Fibroblast of lung (primary cell): ENCODE measurements at regions not wholly inside any gene's neighbourhood (a gene's known extent, or its start where the extent isn't known, plus 50 kb on each side); places are given as distances from the start of the nearest gene placed in this dataset.

Experiments used
- DNase-seq, 2 donors: peaks; one replicate each; pipeline versions ENCODE4 v3.0.0 to v3.0.0-alpha.2; 2010; ENCODE audit warnings: low read depth in 2 of 2
- H2AFZ ChIP-seq: 2 replicates; pipeline ENCODE4 v1.5.1; 2012; ENCODE audit warnings: low read length, control low read depth, inconsistent platforms
- H3K27ac ChIP-seq: 2 replicates; pipeline ENCODE4 v1.5.1; 2011; ENCODE audit warnings: low read length, control low read depth; ENCODE audit not compliant: insufficient read depth
- H3K27me3 ChIP-seq: 2 replicates; pipeline ENCODE4 v1.5.1; 2011; ENCODE audit warnings: mild to moderate bottlenecking, low read length; ENCODE audit not compliant: control insufficient read depth, insufficient read depth
- H3K36me3 ChIP-seq: 2 replicates; pipeline ENCODE4 v1.5.1; 2011; ENCODE audit warnings: low read length; ENCODE audit not compliant: control insufficient read depth, insufficient read depth
- H3K4me1 ChIP-seq: 2 replicates; pipeline ENCODE4 v1.5.1; 2011; ENCODE audit warnings: low read length; ENCODE audit not compliant: control insufficient read depth, insufficient read depth; ENCODE audit errors: extremely low read depth
- H3K4me2 ChIP-seq: 2 replicates; pipeline ENCODE4 v1.5.1; 2011; ENCODE audit warnings: low read length, control low read depth; ENCODE audit not compliant: insufficient read depth; ENCODE audit errors: extremely low read depth
- H3K4me3 ChIP-seq, 4 experiments: fragments of 200-600 bp in 1 of 4; sonication (generic) in 1 of 4; replicated peaks in 1 of 4; 2 replicates each; pipeline ENCODE4 v1.5.1; 2011 to 2016; ENCODE audit warnings: low read length in 4 of 4, low read depth in 3 of 4, mild to moderate bottlenecking in 3 of 4, control low read depth in 2 of 4, inconsistent platforms in 1 of 4, mixed read lengths in 1 of 4; ENCODE audit not compliant: insufficient read depth in 1 of 4; ENCODE audit errors: control extremely low read depth in 1 of 4
- H3K79me2 ChIP-seq: 2 replicates; pipeline ENCODE4 v1.5.1; 2012; ENCODE audit warnings: mild to moderate bottlenecking, low read length, inconsistent platforms; ENCODE audit not compliant: control insufficient read depth, insufficient read depth
- H3K9ac ChIP-seq: 2 replicates; pipeline ENCODE4 v1.5.1; 2011; ENCODE audit warnings: mild to moderate bottlenecking, low read length, control low read depth; ENCODE audit not compliant: insufficient read depth
- H3K9me3 ChIP-seq: 2 replicates; pipeline ENCODE4 v1.5.1; 2012; ENCODE audit warnings: low read depth, low read length; ENCODE audit not compliant: control insufficient read depth, insufficient read depth
- H4K20me1 ChIP-seq: 2 replicates; pipeline ENCODE4 v1.5.1; 2011; ENCODE audit warnings: low read length; ENCODE audit not compliant: control insufficient read depth, insufficient read depth; ENCODE audit errors: extremely low read depth
- EZH2 ChIP-seq: IDR thresholded peaks from 2 replicates; pipeline ENCODE4 v1.5.1; 2012; ENCODE audit warnings: low read length, control low read depth, mild to moderate bottlenecking; ENCODE audit errors: missing control alignments
- TF ChIP-seq, protein P1 (sequence below), 2 donors: IDR thresholded peaks in 1 of 2; conservative IDR thresholded peaks in 1 of 2; 1 replicate in 1 of 2; 2 replicates in 1 of 2; pipeline ENCODE4 v1.5.1; 2011 to 2012; ENCODE audit warnings: low read length in 2 of 2, control low read depth in 1 of 2, inconsistent platforms in 1 of 2, low read depth in 1 of 2, mild to moderate bottlenecking in 1 of 2

DNA sequence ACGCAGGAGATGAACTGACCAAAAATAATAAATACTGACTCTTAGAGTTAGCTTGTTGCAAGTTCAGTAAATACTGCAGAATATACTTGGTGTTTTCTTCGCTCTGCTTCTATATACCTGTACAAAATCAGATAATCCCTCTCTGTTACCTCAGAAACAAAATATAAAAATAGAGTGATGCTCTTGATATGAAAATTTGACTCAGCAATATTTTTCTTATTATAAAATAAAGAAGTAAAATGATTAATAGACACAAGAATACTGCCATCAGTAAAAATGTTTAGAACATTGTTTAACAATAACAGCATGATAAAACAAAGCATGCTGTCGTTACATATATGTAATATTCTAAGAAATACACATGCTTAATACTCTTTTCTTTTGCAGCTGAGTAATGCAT lies 1366.9 kb upstream of the EYS start:
- Histone ChIP-seq H3K27ac (no peak overlapping the region), H3K4me2 (no peak overlapping the region), H3K36me3 (no peaks in the 10 kb centered on the region), H3K27me3 (no peaks in the 10 kb centered on the region), H3K9ac (no peak overlapping the region), H3K4me1 (no peaks in the 10 kb centered on the region), H3K9me3 (no peaks in the 10 kb centered on the region), H3K79me2 (no peaks in the 10 kb centered on the region), H3K4me3 (no peak overlapping the region), H4K20me1 (no peaks in the 10 kb centered on the region), H2AFZ (no peak overlapping the region)
- DNase-seq = no peak
- TF ChIP-seq, protein P1, sequence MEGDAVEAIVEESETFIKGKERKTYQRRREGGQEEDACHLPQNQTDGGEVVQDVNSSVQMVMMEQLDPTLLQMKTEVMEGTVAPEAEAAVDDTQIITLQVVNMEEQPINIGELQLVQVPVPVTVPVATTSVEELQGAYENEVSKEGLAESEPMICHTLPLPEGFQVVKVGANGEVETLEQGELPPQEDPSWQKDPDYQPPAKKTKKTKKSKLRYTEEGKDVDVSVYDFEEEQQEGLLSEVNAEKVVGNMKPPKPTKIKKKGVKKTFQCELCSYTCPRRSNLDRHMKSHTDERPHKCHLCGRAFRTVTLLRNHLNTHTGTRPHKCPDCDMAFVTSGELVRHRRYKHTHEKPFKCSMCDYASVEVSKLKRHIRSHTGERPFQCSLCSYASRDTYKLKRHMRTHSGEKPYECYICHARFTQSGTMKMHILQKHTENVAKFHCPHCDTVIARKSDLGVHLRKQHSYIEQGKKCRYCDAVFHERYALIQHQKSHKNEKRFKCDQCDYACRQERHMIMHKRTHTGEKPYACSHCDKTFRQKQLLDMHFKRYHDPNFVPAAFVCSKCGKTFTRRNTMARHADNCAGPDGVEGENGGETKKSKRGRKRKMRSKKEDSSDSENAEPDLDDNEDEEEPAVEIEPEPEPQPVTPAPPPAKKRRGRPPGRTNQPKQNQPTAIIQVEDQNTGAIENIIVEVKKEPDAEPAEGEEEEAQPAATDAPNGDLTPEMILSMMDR (conservative IDR thresholded peaks at IDR 0.05 in 1 of 2, IDR thresholded peaks at IDR 0.05 in 1 of 2; ENCODE audit: low read depth in 1 of 2, low read length in 2 of 2) = no peak
- TF ChIP-seq EZH2 = no peak

DNA sequence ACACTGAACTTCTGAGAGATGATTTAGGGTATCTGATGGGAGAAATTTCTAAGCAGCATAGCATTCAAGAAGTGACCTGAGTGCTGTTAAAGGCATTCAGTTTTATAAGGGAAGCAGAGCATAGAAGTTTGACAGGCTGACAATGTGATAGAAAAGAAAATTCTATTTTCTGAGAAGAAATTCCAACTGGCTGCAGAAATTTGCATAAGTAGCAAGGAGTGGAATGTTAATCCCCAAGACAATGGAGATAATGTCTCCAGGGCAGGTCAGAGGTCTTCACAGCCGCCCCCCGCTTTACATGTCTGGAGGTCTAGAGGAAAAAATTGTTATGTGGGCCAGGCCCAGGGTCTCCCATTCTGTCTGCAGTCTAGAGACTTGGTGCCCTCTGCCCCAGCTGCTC lies 1361.8 kb upstream of the EYS start:
- H2AFZ ChIP-seq = no peak overlapping the region
- no peak overlapping the region for H3K4me2 ChIP-seq
- TF ChIP-seq EZH2 = no peak
- TF ChIP-seq, protein P1 (conservative IDR thresholded peaks at IDR 0.05 in 1 of 2, IDR thresholded peaks at IDR 0.05 in 1 of 2; ENCODE audit: low read depth in 1 of 2, low read length in 2 of 2) = no peak
- no peaks in the 10 kb centered on the region for H3K27me3 ChIP-seq
- H3K36me3 ChIP-seq = no peaks in the 10 kb centered on the region
- no peaks in the 10 kb centered on the region for H3K9me3 ChIP-seq
- H3K4me3 ChIP-seq = no peak overlapping the region
- no peaks in the 10 kb centered on the region for H3K4me1 ChIP-seq
- DNase-seq = no peak
- no peak overlapping the region for H3K27ac ChIP-seq
- no peaks in the 10 kb centered on the region for H3K79me2 ChIP-seq
- H3K9ac ChIP-seq = no peak overlapping the region
- no peaks in the 10 kb centered on the region for H4K20me1 ChIP-seq

DNA sequence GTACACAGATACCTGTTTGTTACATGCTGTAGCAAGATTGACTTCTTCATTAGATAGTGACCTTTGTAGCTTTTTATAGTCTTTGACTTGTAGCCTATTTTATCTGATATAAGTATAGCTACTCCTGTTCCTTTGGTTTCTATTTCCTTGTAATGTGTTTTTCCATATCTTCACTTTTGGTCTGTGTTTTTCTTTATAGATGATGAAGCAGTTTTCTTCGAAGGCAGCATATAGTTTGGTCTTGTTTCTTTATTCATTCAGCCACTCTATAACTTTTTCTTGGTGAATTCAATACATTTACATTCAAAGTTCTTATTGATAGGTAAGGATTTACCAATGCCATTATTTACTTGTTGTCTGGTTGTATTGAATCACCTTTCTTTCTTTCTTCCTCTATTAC lies 1357.3 kb upstream of the EYS start:
- TF ChIP-seq EZH2 = no peak
- TF ChIP-seq, protein P1 (conservative IDR thresholded peaks at IDR 0.05 in 1 of 2, IDR thresholded peaks at IDR 0.05 in 1 of 2; ENCODE audit: low read depth in 1 of 2, low read length in 2 of 2) = no peak
- Histone ChIP-seq H3K79me2 (no peaks in the 10 kb centered on the region), H3K4me1 (no peaks in the 10 kb centered on the region), H3K27me3 (no peaks in the 10 kb centered on the region), H3K27ac (no peak overlapping the region), H3K9ac (no peak overlapping the region), H4K20me1 (no peaks in the 10 kb centered on the region), H2AFZ (no peak overlapping the region), H3K36me3 (no peaks in the 10 kb centered on the region), H3K4me3 (no peak overlapping the region), H3K9me3 (no peaks in the 10 kb centered on the region), H3K4me2 (no peak overlapping the region)
- DNase-seq = no peak
